D341Med (cell line): ENCODE measurements at regions not wholly inside any gene's neighbourhood (a gene's known extent, or its start where the extent isn't known, plus 50 kb on each side); places are given as distances from the start of the nearest gene placed in this dataset.
"Not testable (repeated sequence)": the region's sequence is repeated elsewhere in the genome, so short reads cannot be mapped to it uniquely, and the experiment has no call there.

Source experiments
- DNase-seq: peaks from one replicate; pipeline ENCODE4 v3.0.0; 2012; ENCODE audit warnings: low spot score

- no peak for DNase-seq
Observed at GRCh38 chr2:77721593-77721992, 199.4 kb upstream of the LRRTM4 start.

- no peak for DNase-seq
Observed at GRCh38 chr2:77725045-77725444, 202.9 kb upstream of the LRRTM4 start.

- not testable (repeated sequence) for DNase-seq
Observed at GRCh38 chr2:77734662-77735340, 212.6 kb upstream of the LRRTM4 start.

GRCh38 chr2:77737236-77737635 is 215.1 kb upstream of the LRRTM4 start:
- DNase-seq, result no peak

GRCh38 chr2:77746780-77747179 is 224.6 kb upstream of the LRRTM4 start:
- DNase-seq, result no peak

GRCh38 chr2:77753710-77754345 is 231.7 kb upstream of the LRRTM4 start:
- not testable (repeated sequence) for DNase-seq

- no peak for DNase-seq
Observed at GRCh38 chr2:77767388-77768076, 245.4 kb upstream of the LRRTM4 start.

GRCh38 chr2:77768508-77768907 is 246.3 kb upstream of the LRRTM4 start:
- DNase-seq, result no peak

- DNase-seq, result no peak
Observed at GRCh38 chr2:77778917-77779316, 256.7 kb upstream of the LRRTM4 start.

- DNase-seq, result not testable (repeated sequence)
Observed at GRCh38 chr2:77793500-77793899, 271.3 kb upstream of the LRRTM4 start.

- DNase-seq, result no peak
Observed at GRCh38 chr2:77796397-77796796, 274.2 kb upstream of the LRRTM4 start.

- DNase-seq, result no peak
Observed at GRCh38 chr2:77797088-77797487, 274.9 kb upstream of the LRRTM4 start.

- DNase-seq, result no peak
Observed at GRCh38 chr2:77800410-77800809, 278.2 kb upstream of the LRRTM4 start.

GRCh38 chr2:77807531-77808215 is 285.5 kb upstream of the LRRTM4 start:
- DNase-seq, result no peak

- DNase-seq, result no peak
Observed at GRCh38 chr2:77808599-77808998, 286.4 kb upstream of the LRRTM4 start.

GRCh38 chr2:77813599-77813998 is 291.4 kb upstream of the LRRTM4 start:
- no peak for DNase-seq

GRCh38 chr2:77816618-77817017 is 294.4 kb upstream of the LRRTM4 start:
- DNase-seq, result no peak

- DNase-seq, result no peak
Observed at GRCh38 chr2:77818186-77818585, 296.0 kb upstream of the LRRTM4 start.

- DNase-seq, result no peak
Observed at GRCh38 chr2:77823028-77823427, 300.9 kb upstream of the LRRTM4 start.

- no peak for DNase-seq
Observed at GRCh38 chr2:77831060-77831459, 308.9 kb upstream of the LRRTM4 start.

GRCh38 chr2:77831471-77831870 is 309.3 kb upstream of the LRRTM4 start:
- DNase-seq, result no peak

GRCh38 chr2:77831898-77832297 is 309.7 kb upstream of the LRRTM4 start:
- no peak for DNase-seq
